ENCODE measurements at regions not wholly inside any gene's neighbourhood (a gene's known extent, or its start where the extent isn't known, plus 50 kb on each side); places are given as distances from the start of the nearest gene placed in this dataset.

DNA sequence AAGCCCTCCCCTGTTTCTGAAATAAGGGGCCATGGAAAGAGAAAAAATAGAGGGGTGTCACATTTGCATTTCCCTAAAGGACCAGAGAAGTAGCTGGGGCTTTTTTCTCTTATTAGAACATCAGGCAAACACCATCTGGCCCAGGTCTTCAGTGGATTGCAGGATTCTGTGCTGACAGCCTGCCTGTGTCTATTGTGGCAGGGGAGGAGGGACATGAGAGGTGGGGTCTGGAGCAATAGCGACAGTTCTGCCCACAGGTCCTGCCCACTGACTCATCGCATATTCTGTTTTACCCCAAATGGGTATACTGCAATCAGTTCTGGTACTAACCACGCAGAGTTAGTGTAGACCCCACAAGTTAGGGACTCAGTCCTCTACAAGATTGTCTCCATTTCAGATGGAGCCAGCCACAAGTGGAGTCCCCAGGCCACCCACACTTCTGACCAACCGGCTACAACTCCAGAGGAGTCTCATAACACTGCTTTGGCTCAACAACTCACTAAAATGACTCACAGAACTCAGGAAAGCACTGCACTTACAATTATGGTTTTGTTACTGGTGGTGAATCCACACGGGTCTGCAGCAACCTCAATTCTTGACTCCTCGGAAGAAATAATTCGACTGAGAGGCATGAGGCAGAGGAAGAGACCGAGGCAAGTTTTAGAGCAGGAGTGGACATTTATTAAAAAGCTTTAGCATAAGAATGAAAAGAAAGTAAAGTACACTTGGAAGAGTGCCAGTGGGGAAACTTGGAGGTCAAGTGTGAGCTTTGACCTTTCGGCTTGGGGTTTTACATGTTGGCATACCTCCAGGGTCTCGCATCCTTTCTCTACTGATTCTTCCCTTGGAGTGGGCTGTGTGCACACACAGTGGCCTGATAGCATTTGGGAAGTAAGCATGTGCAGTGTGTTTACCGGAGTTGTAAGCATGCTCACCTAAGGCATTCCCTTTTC lies 146.4 kb upstream of the SPATS2L start:
- no peaks in the 10 kb centered on the region for H3K27me3 ChIP-seq (ENCODE audit: insufficient read depth, poor library complexity, severe bottlenecking)
- DNase-seq (ENCODE audit: low read depth in 1 of 2, low spot score in 1 of 2) = no peak
- no peak for TF ChIP-seq SPI1 (IDR thresholded peaks at IDR 0.05; ENCODE audit: borderline replicate concordance, low read depth)
- no peak for TF ChIP-seq REST (IDR thresholded peaks at IDR 0.05; ENCODE audit: insufficient replicate concordance, low read depth)
- TF ChIP-seq GABPA (IDR thresholded peaks at IDR 0.05; ENCODE audit: low read depth) = no peak
- no peak for TF ChIP-seq POLR2AphosphoS5 (IDR thresholded peaks at IDR 0.05; ENCODE audit: low read depth)
- TF ChIP-seq, protein P1, sequence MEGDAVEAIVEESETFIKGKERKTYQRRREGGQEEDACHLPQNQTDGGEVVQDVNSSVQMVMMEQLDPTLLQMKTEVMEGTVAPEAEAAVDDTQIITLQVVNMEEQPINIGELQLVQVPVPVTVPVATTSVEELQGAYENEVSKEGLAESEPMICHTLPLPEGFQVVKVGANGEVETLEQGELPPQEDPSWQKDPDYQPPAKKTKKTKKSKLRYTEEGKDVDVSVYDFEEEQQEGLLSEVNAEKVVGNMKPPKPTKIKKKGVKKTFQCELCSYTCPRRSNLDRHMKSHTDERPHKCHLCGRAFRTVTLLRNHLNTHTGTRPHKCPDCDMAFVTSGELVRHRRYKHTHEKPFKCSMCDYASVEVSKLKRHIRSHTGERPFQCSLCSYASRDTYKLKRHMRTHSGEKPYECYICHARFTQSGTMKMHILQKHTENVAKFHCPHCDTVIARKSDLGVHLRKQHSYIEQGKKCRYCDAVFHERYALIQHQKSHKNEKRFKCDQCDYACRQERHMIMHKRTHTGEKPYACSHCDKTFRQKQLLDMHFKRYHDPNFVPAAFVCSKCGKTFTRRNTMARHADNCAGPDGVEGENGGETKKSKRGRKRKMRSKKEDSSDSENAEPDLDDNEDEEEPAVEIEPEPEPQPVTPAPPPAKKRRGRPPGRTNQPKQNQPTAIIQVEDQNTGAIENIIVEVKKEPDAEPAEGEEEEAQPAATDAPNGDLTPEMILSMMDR (IDR thresholded peaks at IDR 0.05; ENCODE audit: insufficient read depth, low read length) = no peak
- no peak overlapping the region for H3K4me3 ChIP-seq (replicated peaks; ENCODE audit: insufficient read depth, low read length)
- no peak overlapping the region for H3K27ac ChIP-seq (replicated peaks)

GRCh38 chr2:200161458-200161857 lies 145.0 kb upstream of the SPATS2L start:
- H3K27ac ChIP-seq (replicated peaks) = no peak overlapping the region
- TF ChIP-seq REST (IDR thresholded peaks at IDR 0.05; ENCODE audit: insufficient replicate concordance, low read depth) (no peak), POLR2AphosphoS5 (IDR thresholded peaks at IDR 0.05; ENCODE audit: low read depth) (no peak), GABPA (IDR thresholded peaks at IDR 0.05; ENCODE audit: low read depth) (no peak), SPI1 (IDR thresholded peaks at IDR 0.05; ENCODE audit: borderline replicate concordance, low read depth) (no peak)
- TF ChIP-seq, protein P1 (IDR thresholded peaks at IDR 0.05; ENCODE audit: insufficient read depth, low read length) = no peak
- no peak overlapping the region for H3K4me3 ChIP-seq (replicated peaks; ENCODE audit: insufficient read depth, low read length)
- no peaks in the 10 kb centered on the region for H3K27me3 ChIP-seq (ENCODE audit: insufficient read depth, poor library complexity, severe bottlenecking)
- DNase-seq (ENCODE audit: low read depth in 1 of 2, low spot score in 1 of 2) = no peak

DNA sequence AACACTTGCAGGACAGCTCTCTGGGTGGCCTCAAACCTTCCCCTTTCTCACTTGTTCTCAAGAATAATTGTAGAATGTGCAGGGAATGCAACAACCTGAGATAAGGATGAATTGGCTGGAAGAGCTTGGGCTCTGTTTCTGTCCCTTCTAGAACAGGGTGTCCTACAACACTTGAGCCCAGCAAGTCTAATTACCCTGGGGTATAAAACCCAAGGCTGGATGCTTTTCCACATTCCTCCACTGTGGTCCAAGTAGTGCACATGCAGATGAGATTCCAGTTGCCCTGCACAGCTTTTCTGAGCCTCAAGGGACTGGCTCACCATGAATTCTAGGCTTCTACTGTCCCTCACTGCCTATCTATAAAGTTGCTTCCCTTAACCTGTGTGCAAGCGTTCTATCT lies 140.8 kb upstream of the SPATS2L start:
- no peak overlapping the region for H3K27ac ChIP-seq (replicated peaks)
- no peak overlapping the region for H3K4me3 ChIP-seq (replicated peaks; ENCODE audit: insufficient read depth, low read length)
- no peak for TF ChIP-seq GABPA (IDR thresholded peaks at IDR 0.05; ENCODE audit: low read depth)
- no peak for TF ChIP-seq REST (IDR thresholded peaks at IDR 0.05; ENCODE audit: insufficient replicate concordance, low read depth)
- no peak for TF ChIP-seq SPI1 (IDR thresholded peaks at IDR 0.05; ENCODE audit: borderline replicate concordance, low read depth)
- no peak for TF ChIP-seq POLR2AphosphoS5 (IDR thresholded peaks at IDR 0.05; ENCODE audit: low read depth)
- TF ChIP-seq, protein P1 (IDR thresholded peaks at IDR 0.05; ENCODE audit: insufficient read depth, low read length) = no peak
- DNase-seq (ENCODE audit: low read depth in 1 of 2, low spot score in 1 of 2) = no peak
- no peaks in the 10 kb centered on the region for H3K27me3 ChIP-seq (ENCODE audit: insufficient read depth, poor library complexity, severe bottlenecking)

All from HL-60 (cell line).